SH-SY5Y (cell line): ENCODE measurements at regions not wholly inside any gene's neighbourhood (a gene's known extent, or its start where the extent isn't known, plus 50 kb on each side); places are given as distances from the start of the nearest gene placed in this dataset.

Source experiments
- GATA2 ChIP-seq: IDR thresholded peaks from 2 replicates; pipeline ENCODE4 v1.6.1; 2011; ENCODE audit warnings: mild to moderate bottlenecking, low read depth, low read length
- GATA3 ChIP-seq: IDR thresholded peaks from 2 replicates; pipeline ENCODE4 v1.6.1; 2011; ENCODE audit warnings: low read depth, mild to moderate bottlenecking, low read length, moderate library complexity

DNA sequence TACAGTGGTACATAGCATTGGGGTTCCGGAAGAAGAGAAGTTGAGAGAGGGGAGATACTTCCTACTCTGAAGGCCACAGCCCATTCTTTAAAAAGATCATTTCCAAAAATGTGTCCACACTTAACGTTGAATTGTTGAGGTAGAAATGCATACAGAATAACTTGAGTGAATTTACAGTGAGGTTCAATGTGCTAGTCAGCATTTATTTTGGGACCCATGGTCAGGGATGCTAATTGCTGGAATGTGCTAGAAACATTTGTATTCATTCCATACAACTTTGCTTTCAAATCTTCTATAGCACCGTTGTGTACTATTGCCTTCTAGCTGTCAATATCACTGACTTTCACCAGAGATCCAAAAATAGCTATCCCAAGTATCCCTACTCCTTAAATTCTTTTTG, 325.9 kb downstream of the SATB2 start:
- TF ChIP-seq GATA2 (no peak), GATA3 (no peak)
